ENCODE measurements at regions not wholly inside any gene's neighbourhood (a gene's known extent, or its start where the extent isn't known, plus 50 kb on each side); places are given as distances from the start of the nearest gene placed in this dataset.
"Not testable (repeated sequence)": the region's sequence is repeated elsewhere in the genome, so short reads cannot be mapped to it uniquely, and the experiment has no call there.

GRCh38 chr5:163750415-163750814 is 245.0 kb downstream of the MAT2B start:
- H3K27ac Mint-ChIP-seq; H3K4me1 Mint-ChIP-seq; H3K9me3 Mint-ChIP-seq; H3K36me3 Mint-ChIP-seq; DNase-seq; H3K4me3 Mint-ChIP-seq; H3K27me3 Mint-ChIP-seq (ENCODE audit: low read depth in 3 of 3): not testable (repeated sequence)

GRCh38 chr5:163755505-163755904 is 250.1 kb downstream of the MAT2B start:
- peaks cover 36 to 47% of the 10 kb centered on the region in 2 donors for H3K4me1 Mint-ChIP-seq
- no peak overlapping the region for H3K4me3 Mint-ChIP-seq
- peaks cover 0 to 3% (median 0%) of the 10 kb centered on the region in 3 donors for H3K36me3 Mint-ChIP-seq
- no peak for DNase-seq
- H3K9me3 Mint-ChIP-seq: peaks cover 0 to 5% (median 0%) of the 10 kb centered on the region in 6 donors
- peak overlapping the region in 3 of 6 donors; percentile 37 to 95 (median 78) for H3K27ac Mint-ChIP-seq
- H3K27me3 Mint-ChIP-seq (ENCODE audit: low read depth in 3 of 3): peaks cover 4 to 9% (median 7%) of the 10 kb centered on the region in 3 donors

- H3K27me3 Mint-ChIP-seq (ENCODE audit: low read depth in 3 of 3): peaks cover 4 to 7% (median 7%) of the 10 kb centered on the region in 3 donors
- peaks cover 0 to 5% (median 0%) of the 10 kb centered on the region in 6 donors for H3K9me3 Mint-ChIP-seq
- peak overlapping the region in 3 of 6 donors; percentile 54 to 95 (median 78) for H3K27ac Mint-ChIP-seq
- peaks cover 36 to 49% of the 10 kb centered on the region in 2 donors for H3K4me1 Mint-ChIP-seq
- peaks cover 0 to 3% (median 0%) of the 10 kb centered on the region in 3 donors for H3K36me3 Mint-ChIP-seq
- no peak overlapping the region for H3K4me3 Mint-ChIP-seq
- no peak for DNase-seq
Observed at GRCh38 chr5:163756170-163756569, 250.8 kb downstream of the MAT2B start.

- Mint-ChIP-seq H3K27me3 (ENCODE audit: low read depth in 3 of 3) (peaks cover 4 to 8% (median 7%) of the 10 kb centered on the region in 3 donors), H3K4me3 (peak overlapping the region; percentile 64 to 83 (median 69)), H3K36me3 (peaks cover 0 to 3% (median 1%) of the 10 kb centered on the region in 3 donors), H3K9me3 (peaks cover 0 to 5% (median 0%) of the 10 kb centered on the region in 6 donors), H3K4me1 (peaks cover 36 to 49% of the 10 kb centered on the region in 2 donors), H3K27ac (peak overlapping the region; percentile 91 to 98 (median 94))
- peak; percentile 76 to 86 (median 79) for DNase-seq
Observed at GRCh38 chr5:163757344-163757743, 251.9 kb downstream of the MAT2B start.

- peaks cover 0 to 6% (median 3%) of the 10 kb centered on the region in 3 donors for H3K36me3 Mint-ChIP-seq
- H3K27ac Mint-ChIP-seq: peak overlapping the region; percentile 91 to 98 (median 94)
- peaks cover 0 to 5% (median 0%) of the 10 kb centered on the region in 6 donors for H3K9me3 Mint-ChIP-seq
- peaks cover 36 to 49% of the 10 kb centered on the region in 2 donors for H3K4me1 Mint-ChIP-seq
- peaks cover 4 to 8% (median 7%) of the 10 kb centered on the region in 3 donors for H3K27me3 Mint-ChIP-seq (ENCODE audit: low read depth in 3 of 3)
- peak overlapping the region in 4 of 5 donors; percentile 0 to 83 (median 66) for H3K4me3 Mint-ChIP-seq
- DNase-seq: no peak
Observed at GRCh38 chr5:163758283-163758711, 252.9 kb downstream of the MAT2B start.

- Mint-ChIP-seq H3K4me3 (peak overlapping the region in 3 of 5 donors; percentile 18 to 45 (median 20)), H3K36me3 (peaks cover 0 to 9% (median 3%) of the 10 kb centered on the region in 3 donors), H3K9me3 (peaks cover 0 to 5% (median 0%) of the 10 kb centered on the region in 6 donors), H3K4me1 (peaks cover 36 to 49% of the 10 kb centered on the region in 2 donors), H3K27me3 (ENCODE audit: low read depth in 3 of 3) (peaks cover 4 to 8% (median 7%) of the 10 kb centered on the region in 3 donors), H3K27ac (peak overlapping the region in 5 of 6 donors; percentile 22 to 98 (median 93))
- DNase-seq: no peak
Observed at GRCh38 chr5:163759000-163759704, 253.7 kb downstream of the MAT2B start.

- DNase-seq: no peak
- peaks cover 0 to 9% (median 3%) of the 10 kb centered on the region in 3 donors for H3K36me3 Mint-ChIP-seq
- H3K9me3 Mint-ChIP-seq: no peaks in the 10 kb centered on the region
- H3K4me1 Mint-ChIP-seq: peaks cover 36 to 47% of the 10 kb centered on the region in 2 donors
- H3K27me3 Mint-ChIP-seq (ENCODE audit: low read depth in 3 of 3): peaks cover 4 to 8% (median 7%) of the 10 kb centered on the region in 3 donors
- peak overlapping the region in 1 of 6 donors; percentile 46 for H3K27ac Mint-ChIP-seq
- peak overlapping the region in 1 of 5 donors; percentile 14 for H3K4me3 Mint-ChIP-seq
Observed at GRCh38 chr5:163760498-163760897, 255.1 kb downstream of the MAT2B start.

GRCh38 chr5:163766936-163767670 is 261.7 kb downstream of the MAT2B start:
- peaks cover 0 to 3% (median 0%) of the 10 kb centered on the region in 6 donors for H3K9me3 Mint-ChIP-seq
- H3K36me3 Mint-ChIP-seq: peaks cover 0 to 9% (median 0%) of the 10 kb centered on the region in 3 donors
- DNase-seq: no peak
- no peak overlapping the region for H3K27ac Mint-ChIP-seq
- peaks cover 2 to 4% (median 3%) of the 10 kb centered on the region in 3 donors for H3K27me3 Mint-ChIP-seq (ENCODE audit: low read depth in 3 of 3)
- H3K4me3 Mint-ChIP-seq: no peak overlapping the region
- no peaks in the 10 kb centered on the region for H3K4me1 Mint-ChIP-seq

- Mint-ChIP-seq H3K36me3 (peaks cover 0 to 3% (median 0%) of the 10 kb centered on the region in 3 donors), H3K9me3 (peaks cover 0 to 3% (median 0%) of the 10 kb centered on the region in 6 donors), H3K4me3 (no peak overlapping the region), H3K27me3 (ENCODE audit: low read depth in 3 of 3) (peaks cover 2 to 5% (median 5%) of the 10 kb centered on the region in 3 donors), H3K4me1 (no peaks in the 10 kb centered on the region), H3K27ac (no peak overlapping the region)
- DNase-seq: no peak
Observed at GRCh38 chr5:163770625-163771024, 265.2 kb downstream of the MAT2B start.

- DNase-seq: no peak
- no peak overlapping the region for H3K4me3 Mint-ChIP-seq
- no peak overlapping the region for H3K27ac Mint-ChIP-seq
- no peaks in the 10 kb centered on the region for H3K4me1 Mint-ChIP-seq
- peaks cover 0 to 3% (median 0%) of the 10 kb centered on the region in 6 donors for H3K9me3 Mint-ChIP-seq
- H3K36me3 Mint-ChIP-seq: peaks cover 0 to 3% (median 0%) of the 10 kb centered on the region in 3 donors
- H3K27me3 Mint-ChIP-seq (ENCODE audit: low read depth in 3 of 3): peaks cover 2 to 8% (median 2%) of the 10 kb centered on the region in 3 donors
Observed at GRCh38 chr5:163772241-163772640, 266.8 kb downstream of the MAT2B start.

- Mint-ChIP-seq H3K36me3 (peaks cover 0 to 3% (median 0%) of the 10 kb centered on the region in 3 donors), H3K27ac (no peak overlapping the region), H3K4me1 (no peaks in the 10 kb centered on the region), H3K4me3 (no peak overlapping the region), H3K27me3 (ENCODE audit: low read depth in 3 of 3) (peaks cover 2 to 8% (median 2%) of the 10 kb centered on the region in 3 donors), H3K9me3 (peaks cover 0 to 3% (median 0%) of the 10 kb centered on the region in 6 donors)
- no peak for DNase-seq
Observed at GRCh38 chr5:163772644-163773043, 267.2 kb downstream of the MAT2B start.

- no peak for DNase-seq
- Mint-ChIP-seq H3K9me3 (peaks cover 0 to 3% (median 0%) of the 10 kb centered on the region in 6 donors), H3K4me1 (no peaks in the 10 kb centered on the region), H3K27me3 (ENCODE audit: low read depth in 3 of 3) (peaks cover 2 to 8% (median 2%) of the 10 kb centered on the region in 3 donors), H3K4me3 (no peak overlapping the region), H3K27ac (no peak overlapping the region), H3K36me3 (peaks cover 0 to 3% (median 0%) of the 10 kb centered on the region in 3 donors)
Observed at GRCh38 chr5:163773226-163773625, 267.8 kb downstream of the MAT2B start.

- Mint-ChIP-seq H3K27ac (no peak overlapping the region), H3K36me3 (peaks cover 0 to 8% (median 0%) of the 10 kb centered on the region in 3 donors)
Observed at GRCh38 chr5:163789870-163790269, 284.5 kb downstream of the MAT2B start.

More at GRCh38 chr5:163789870-163790269, 284.5 kb downstream of the MAT2B start:
- peaks cover 0 to 9% (median under 1%) of the 10 kb centered on the region in 6 donors for H3K9me3 Mint-ChIP-seq
- no peaks in the 10 kb centered on the region for H3K4me1 Mint-ChIP-seq
- no peak for DNase-seq
- peaks cover 0 to 2% (median 0%) of the 10 kb centered on the region in 3 donors for H3K27me3 Mint-ChIP-seq (ENCODE audit: low read depth in 3 of 3)
- no peak overlapping the region for H3K4me3 Mint-ChIP-seq
